Transverse colon (tissue), 4 donors: ENCODE measurements at regions not wholly inside any gene's neighbourhood (a gene's known extent, or its start where the extent isn't known, plus 50 kb on each side); places are given as distances from the start of the nearest gene placed in this dataset.

Experiments
- CTCF ChIP-seq, 5 experiments: fragments of 200-600 bp in 3 of 5; fragments of 450-650 bp in 2 of 5; sonication (generic) in 3 of 5; IDR thresholded peaks; 1 replicate in 2 of 5; 2 replicates in 3 of 5; pipeline ENCODE4 v1.5.1; 2016 to 2017; ENCODE audit warnings: antibody characterized with exemption in 5 of 5, inconsistent platforms in 3 of 5, mild to moderate bottlenecking in 2 of 5, moderate library complexity in 1 of 5
- POLR2A ChIP-seq: fragments of 450-650 bp; IDR thresholded peaks from one replicate; pipeline ENCODE4 v1.6.1; 2016; ENCODE audit warnings: antibody characterized with exemption, mild to moderate bottlenecking, moderate library complexity
- POLR2AphosphoS5 ChIP-seq, 3 donors: sonication (generic); formaldehyde crosslinking; IDR thresholded peaks; one replicate each; pipeline ENCODE4 v1.6.1; 2016; ENCODE audit warnings: antibody characterized with exemption in 3 of 3

GRCh38 chr21:15259824-15260223, 195.0 kb upstream of the NRIP1 start:
- TF ChIP-seq CTCF (IDR thresholded peaks at IDR 0.05) (no peak), POLR2A (no peak), POLR2AphosphoS5 (IDR thresholded peaks at IDR 0.05) (no peak)
